ENCODE measurements at regions not wholly inside any gene's neighbourhood (a gene's known extent, or its start where the extent isn't known, plus 50 kb on each side); places are given as distances from the start of the nearest gene placed in this dataset.

- Histone ChIP-seq H3K4me1 (ENCODE audit: control insufficient read depth, insufficient read depth, low read length, poor library complexity, severe bottlenecking) (no peaks in the 10 kb centered on the region), H3K27ac (ENCODE audit: insufficient read depth, low read length, poor library complexity, severe bottlenecking) (no peak overlapping the region), H3K36me3 (ENCODE audit: control insufficient read depth, insufficient read depth, low read length) (no peaks in the 10 kb centered on the region), H3K27me3 (replicated peaks; ENCODE audit: control insufficient read depth, insufficient read depth, low read length, poor library complexity, severe bottlenecking) (no peaks in the 10 kb centered on the region), H3K4me3 (ENCODE audit: insufficient read depth, low read depth, low read length, poor library complexity, severe bottlenecking) (no peak overlapping the region), H3K9me3 (ENCODE audit: control insufficient read depth, low read length) (no peaks in the 10 kb centered on the region)
- DNase-seq, result no peak
These were observed 295.0 kb downstream of the TCERG1L start for GRCh38 chr10:131016556-131016955.

GRCh38 chr10:131017566-131018285 is 293.8 kb downstream of the TCERG1L start:
- Histone ChIP-seq H3K4me3 (ENCODE audit: insufficient read depth, low read depth, low read length, poor library complexity, severe bottlenecking) (no peak overlapping the region), H3K36me3 (ENCODE audit: control insufficient read depth, insufficient read depth, low read length) (no peaks in the 10 kb centered on the region), H3K9me3 (ENCODE audit: control insufficient read depth, low read length) (no peaks in the 10 kb centered on the region)

GRCh38 chr10:131018886-131019500 is 292.5 kb downstream of the TCERG1L start:
- no peaks in the 10 kb centered on the region for H3K27me3 ChIP-seq (replicated peaks; ENCODE audit: control insufficient read depth, insufficient read depth, low read length, poor library complexity, severe bottlenecking)
- H3K36me3 ChIP-seq (ENCODE audit: control insufficient read depth, insufficient read depth, low read length), result no peaks in the 10 kb centered on the region
- no peak for DNase-seq
- H3K4me1 ChIP-seq (ENCODE audit: control insufficient read depth, insufficient read depth, low read length, poor library complexity, severe bottlenecking), result no peaks in the 10 kb centered on the region
- no peak overlapping the region for H3K27ac ChIP-seq (ENCODE audit: insufficient read depth, low read length, poor library complexity, severe bottlenecking)
- H3K9me3 ChIP-seq (ENCODE audit: control insufficient read depth, low read length), result no peaks in the 10 kb centered on the region
- H3K4me3 ChIP-seq (ENCODE audit: insufficient read depth, low read depth, low read length, poor library complexity, severe bottlenecking), result no peak overlapping the region

More at GRCh38 chr10:131017566-131018285, 293.8 kb downstream of the TCERG1L start:
- no peaks in the 10 kb centered on the region for H3K4me1 ChIP-seq (ENCODE audit: control insufficient read depth, insufficient read depth, low read length, poor library complexity, severe bottlenecking)
- H3K27ac ChIP-seq (ENCODE audit: insufficient read depth, low read length, poor library complexity, severe bottlenecking), result no peak overlapping the region
- DNase-seq, result no peak
- no peaks in the 10 kb centered on the region for H3K27me3 ChIP-seq (replicated peaks; ENCODE audit: control insufficient read depth, insufficient read depth, low read length, poor library complexity, severe bottlenecking)

- Histone ChIP-seq H3K27me3 (replicated peaks; ENCODE audit: control insufficient read depth, insufficient read depth, low read length, poor library complexity, severe bottlenecking) (no peaks in the 10 kb centered on the region), H3K4me3 (ENCODE audit: insufficient read depth, low read depth, low read length, poor library complexity, severe bottlenecking) (no peak overlapping the region), H3K9me3 (ENCODE audit: control insufficient read depth, low read length) (no peaks in the 10 kb centered on the region), H3K27ac (ENCODE audit: insufficient read depth, low read length, poor library complexity, severe bottlenecking) (no peak overlapping the region), H3K4me1 (ENCODE audit: control insufficient read depth, insufficient read depth, low read length, poor library complexity, severe bottlenecking) (no peaks in the 10 kb centered on the region), H3K36me3 (ENCODE audit: control insufficient read depth, insufficient read depth, low read length) (no peaks in the 10 kb centered on the region)
- no peak for DNase-seq
These were observed 291.8 kb downstream of the TCERG1L start for GRCh38 chr10:131019696-131020095.

GRCh38 chr10:131020775-131021174 is 290.7 kb downstream of the TCERG1L start:
- Histone ChIP-seq H3K4me1 (ENCODE audit: control insufficient read depth, insufficient read depth, low read length, poor library complexity, severe bottlenecking) (no peaks in the 10 kb centered on the region), H3K36me3 (ENCODE audit: control insufficient read depth, insufficient read depth, low read length) (no peaks in the 10 kb centered on the region), H3K27me3 (replicated peaks; ENCODE audit: control insufficient read depth, insufficient read depth, low read length, poor library complexity, severe bottlenecking) (no peaks in the 10 kb centered on the region), H3K9me3 (ENCODE audit: control insufficient read depth, low read length) (no peaks in the 10 kb centered on the region), H3K4me3 (ENCODE audit: insufficient read depth, low read depth, low read length, poor library complexity, severe bottlenecking) (no peak overlapping the region), H3K27ac (ENCODE audit: insufficient read depth, low read length, poor library complexity, severe bottlenecking) (no peak overlapping the region)
- no peak for DNase-seq

- H3K4me1 ChIP-seq (ENCODE audit: control insufficient read depth, insufficient read depth, low read length, poor library complexity, severe bottlenecking), result no peaks in the 10 kb centered on the region
- H3K36me3 ChIP-seq (ENCODE audit: control insufficient read depth, insufficient read depth, low read length), result no peaks in the 10 kb centered on the region
- no peak for DNase-seq
- no peak overlapping the region for H3K4me3 ChIP-seq (ENCODE audit: insufficient read depth, low read depth, low read length, poor library complexity, severe bottlenecking)
- no peaks in the 10 kb centered on the region for H3K9me3 ChIP-seq (ENCODE audit: control insufficient read depth, low read length)
- H3K27ac ChIP-seq (ENCODE audit: insufficient read depth, low read length, poor library complexity, severe bottlenecking), result no peak overlapping the region
- H3K27me3 ChIP-seq (replicated peaks; ENCODE audit: control insufficient read depth, insufficient read depth, low read length, poor library complexity, severe bottlenecking), result no peaks in the 10 kb centered on the region
These were observed 290.1 kb downstream of the TCERG1L start for GRCh38 chr10:131021246-131021895.

GRCh38 chr10:131021969-131022368 is 289.6 kb downstream of the TCERG1L start:
- DNase-seq, result no peak
- H3K27ac ChIP-seq (ENCODE audit: insufficient read depth, low read length, poor library complexity, severe bottlenecking), result no peak overlapping the region
- no peak overlapping the region for H3K4me3 ChIP-seq (ENCODE audit: insufficient read depth, low read depth, low read length, poor library complexity, severe bottlenecking)

GRCh38 chr10:131022369-131022768 is 289.2 kb downstream of the TCERG1L start:
- H3K9me3 ChIP-seq (ENCODE audit: control insufficient read depth, low read length), result no peaks in the 10 kb centered on the region
- DNase-seq, result no peak
- no peaks in the 10 kb centered on the region for H3K27me3 ChIP-seq (replicated peaks; ENCODE audit: control insufficient read depth, insufficient read depth, low read length, poor library complexity, severe bottlenecking)
- no peak overlapping the region for H3K27ac ChIP-seq (ENCODE audit: insufficient read depth, low read length, poor library complexity, severe bottlenecking)
- H3K4me1 ChIP-seq (ENCODE audit: control insufficient read depth, insufficient read depth, low read length, poor library complexity, severe bottlenecking), result no peaks in the 10 kb centered on the region
- no peak overlapping the region for H3K4me3 ChIP-seq (ENCODE audit: insufficient read depth, low read depth, low read length, poor library complexity, severe bottlenecking)
- no peaks in the 10 kb centered on the region for H3K36me3 ChIP-seq (ENCODE audit: control insufficient read depth, insufficient read depth, low read length)

More at GRCh38 chr10:131021969-131022368, 289.6 kb downstream of the TCERG1L start:
- no peaks in the 10 kb centered on the region for H3K36me3 ChIP-seq (ENCODE audit: control insufficient read depth, insufficient read depth, low read length)
- H3K9me3 ChIP-seq (ENCODE audit: control insufficient read depth, low read length), result no peaks in the 10 kb centered on the region
- H3K4me1 ChIP-seq (ENCODE audit: control insufficient read depth, insufficient read depth, low read length, poor library complexity, severe bottlenecking), result no peaks in the 10 kb centered on the region
- H3K27me3 ChIP-seq (replicated peaks; ENCODE audit: control insufficient read depth, insufficient read depth, low read length, poor library complexity, severe bottlenecking), result no peaks in the 10 kb centered on the region

- Histone ChIP-seq H3K36me3 (ENCODE audit: control insufficient read depth, insufficient read depth, low read length) (no peaks in the 10 kb centered on the region), H3K9me3 (ENCODE audit: control insufficient read depth, low read length) (no peaks in the 10 kb centered on the region), H3K27me3 (replicated peaks; ENCODE audit: control insufficient read depth, insufficient read depth, low read length, poor library complexity, severe bottlenecking) (no peaks in the 10 kb centered on the region), H3K4me3 (ENCODE audit: insufficient read depth, low read depth, low read length, poor library complexity, severe bottlenecking) (no peak overlapping the region), H3K4me1 (ENCODE audit: control insufficient read depth, insufficient read depth, low read length, poor library complexity, severe bottlenecking) (no peaks in the 10 kb centered on the region), H3K27ac (ENCODE audit: insufficient read depth, low read length, poor library complexity, severe bottlenecking) (no peak overlapping the region)
- DNase-seq, result no peak
These were observed 288.5 kb downstream of the TCERG1L start for GRCh38 chr10:131022981-131023380.

All from effector memory CD4-positive, alpha-beta T cell (primary cell).